ENCODE measurements at regions not wholly inside any gene's neighbourhood (a gene's known extent, or its start where the extent isn't known, plus 50 kb on each side); places are given as distances from the start of the nearest gene placed in this dataset.

DNA sequence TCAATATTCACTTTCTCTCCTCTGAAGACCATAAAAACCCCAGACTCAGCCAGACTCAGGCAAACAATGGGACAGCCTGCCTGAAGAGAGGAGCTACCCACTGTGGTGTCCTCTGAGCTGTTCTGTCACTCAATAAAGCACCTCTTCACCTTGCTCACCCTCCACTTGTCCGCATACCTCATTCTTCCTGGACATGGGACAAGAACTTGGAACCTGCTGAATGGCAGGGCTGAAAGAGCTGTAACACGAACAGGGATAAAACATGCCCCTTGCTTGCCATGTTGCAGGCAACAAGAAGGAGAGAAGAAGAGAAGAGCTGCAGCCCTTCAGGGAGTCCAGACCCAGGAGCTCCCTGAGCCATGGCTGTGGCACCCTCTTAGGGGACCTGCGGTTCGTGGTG, 86.8 kb upstream of the SEMA6A start:
- no peak for DNase-seq (ENCODE audit: low spot score)
- Histone ChIP-seq H3K4me3 (no peak overlapping the region), H3K36me3 (no peaks in the 10 kb centered on the region), H3K9me3 (no peaks in the 10 kb centered on the region), H3K4me1 (ENCODE audit: control insufficient read depth in 1 of 2, low read depth in 2 of 2) (no peaks in the 10 kb centered on the region), H3K27ac (no peak overlapping the region), H3K27me3 (replicated peaks; ENCODE audit: insufficient read depth) (no peaks in the 10 kb centered on the region)
- no peak for ATAC-seq (ENCODE audit: insufficient number of reproducible peaks, low FRiP score, low read depth)
- no peak for TF ChIP-seq CTCF (IDR thresholded peaks at IDR 0.05)

DNA sequence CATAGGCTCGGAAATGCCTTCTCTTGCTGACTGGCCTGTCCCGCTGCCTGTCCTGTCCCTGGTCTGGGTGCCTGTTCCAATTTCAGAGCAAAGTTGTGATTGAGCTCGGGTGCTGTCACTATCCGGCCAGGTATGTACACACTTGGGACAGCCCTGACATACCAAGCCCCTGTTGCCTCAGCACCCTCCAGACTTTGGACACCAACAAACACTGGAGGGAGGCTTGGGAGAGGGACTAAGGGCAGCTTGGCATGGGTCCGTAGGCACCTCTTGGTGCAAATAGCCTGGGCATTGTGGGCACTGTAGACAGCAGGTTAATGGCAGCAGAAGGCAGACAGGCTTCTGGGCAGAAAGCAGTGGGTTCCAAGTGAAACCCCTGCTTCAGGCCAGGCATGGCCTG, 86.3 kb upstream of the SEMA6A start:
- H3K4me3 ChIP-seq, result no peak overlapping the region
- H3K27me3 ChIP-seq (replicated peaks; ENCODE audit: insufficient read depth), result no peaks in the 10 kb centered on the region
- no peak for TF ChIP-seq CTCF (IDR thresholded peaks at IDR 0.05)
- ATAC-seq (ENCODE audit: insufficient number of reproducible peaks, low FRiP score, low read depth) (no peak), DNase-seq (ENCODE audit: low spot score) (no peak)
- no peak overlapping the region for H3K27ac ChIP-seq
- H3K36me3 ChIP-seq, result no peaks in the 10 kb centered on the region
- H3K9me3 ChIP-seq, result no peaks in the 10 kb centered on the region
- no peaks in the 10 kb centered on the region for H3K4me1 ChIP-seq (ENCODE audit: control insufficient read depth in 1 of 2, low read depth in 2 of 2)

DNA sequence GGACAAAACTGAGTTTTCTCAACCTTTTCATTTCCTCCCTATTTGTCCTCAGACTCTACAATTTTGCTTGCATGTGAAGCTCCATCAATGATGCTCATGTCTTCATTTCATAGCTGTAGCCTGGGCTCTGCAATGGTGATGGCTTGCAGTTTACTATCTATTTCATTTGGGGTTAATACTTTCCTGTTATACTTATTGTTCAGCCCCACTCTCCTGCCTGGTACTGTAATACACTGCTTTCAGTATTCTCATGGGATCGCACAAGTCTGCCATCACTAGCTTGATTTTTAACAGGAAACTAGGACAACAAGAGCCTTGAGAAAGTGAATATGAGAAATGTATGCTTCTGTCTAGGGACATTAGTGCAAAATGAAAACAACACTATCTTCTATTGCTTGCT, 84.2 kb upstream of the SEMA6A start:
- no peaks in the 10 kb centered on the region for H3K36me3 ChIP-seq
- no peak for TF ChIP-seq CTCF (IDR thresholded peaks at IDR 0.05)
- H3K4me3 ChIP-seq, result no peak overlapping the region
- no peaks in the 10 kb centered on the region for H3K9me3 ChIP-seq
- DNase-seq (ENCODE audit: low spot score), result no peak
- no peak overlapping the region for H3K27ac ChIP-seq
- ATAC-seq (ENCODE audit: insufficient number of reproducible peaks, low FRiP score, low read depth), result no peak
- H3K4me1 ChIP-seq (ENCODE audit: control insufficient read depth in 1 of 2, low read depth in 2 of 2), result no peaks in the 10 kb centered on the region
- no peaks in the 10 kb centered on the region for H3K27me3 ChIP-seq (replicated peaks; ENCODE audit: insufficient read depth)

GRCh38 chr5:116658141-116658540, 83.5 kb upstream of the SEMA6A start:
- Histone ChIP-seq H3K4me1 (ENCODE audit: control insufficient read depth in 1 of 2, low read depth in 2 of 2) (no peaks in the 10 kb centered on the region), H3K27ac (no peak overlapping the region), H3K36me3 (no peaks in the 10 kb centered on the region), H3K9me3 (no peaks in the 10 kb centered on the region), H3K27me3 (replicated peaks; ENCODE audit: insufficient read depth) (no peaks in the 10 kb centered on the region), H3K4me3 (no peak overlapping the region)
- DNase-seq (ENCODE audit: low spot score) (no peak), ATAC-seq (ENCODE audit: insufficient number of reproducible peaks, low FRiP score, low read depth) (no peak)
- TF ChIP-seq CTCF (IDR thresholded peaks at IDR 0.05), result no peak

- Histone ChIP-seq H3K4me3 (no peak overlapping the region), H3K9me3 (no peaks in the 10 kb centered on the region), H3K27me3 (replicated peaks; ENCODE audit: insufficient read depth) (no peaks in the 10 kb centered on the region), H3K4me1 (ENCODE audit: control insufficient read depth in 1 of 2, low read depth in 2 of 2) (peaks cover 0 to 5% of the 10 kb centered on the region in 2 donors), H3K36me3 (no peaks in the 10 kb centered on the region), H3K27ac (no peak overlapping the region)
- ATAC-seq (ENCODE audit: insufficient number of reproducible peaks, low FRiP score, low read depth) (no peak), DNase-seq (ENCODE audit: low spot score) (no peak)
- TF ChIP-seq CTCF (IDR thresholded peaks at IDR 0.05), result no peak
Measured at GRCh38 chr5:116655431-116655830, 80.8 kb upstream of the SEMA6A start.

Measured in thoracic aorta (tissue), 2 donors.